ENCODE measurements at regions not wholly inside any gene's neighbourhood (a gene's known extent, or its start where the extent isn't known, plus 50 kb on each side); places are given as distances from the start of the nearest gene placed in this dataset.

GRCh38 chr3:188041895-188042294 is 112.1 kb upstream of the LPP start:
- TF ChIP-seq CTCF (IDR thresholded peaks at IDR 0.05), result no peak
- intact Hi-C loops (cut with DNase I), result loop anchor here in 5 of 10 donors (5.0 to 10.0 kb wide), 5 partner anchors 103 to 913 kb away; partner anchors contain the start of gene BCL6 (in 2 of the 5)
- H3K9me3 ChIP-seq, result no peaks in the 10 kb centered on the region
- WGBS, 2 donors, result 90 to 95% methylated on average over 5 of the region's 5 CpGs
- H3K36me3 ChIP-seq, result no peaks in the 10 kb centered on the region
- no peak for DNase-seq
- no peak overlapping the region for H3K4me3 ChIP-seq
- H3K27me3 ChIP-seq, result no peaks in the 10 kb centered on the region
- peak overlapping the region in 1 of 10 donors; percentile 46 for H3K27ac ChIP-seq
- no peak for ATAC-seq
- H3K4me1 ChIP-seq, result peaks cover 0 to 16% (median 6%) of the 10 kb centered on the region in 9 donors

GRCh38 chr3:188042466-188042865 is 111.5 kb upstream of the LPP start:
- Histone ChIP-seq H3K4me3 (no peak overlapping the region), H3K27me3 (no peaks in the 10 kb centered on the region), H3K27ac (peak overlapping the region in 2 of 10 donors; percentile 6 to 46), H3K36me3 (no peaks in the 10 kb centered on the region), H3K9me3 (no peaks in the 10 kb centered on the region), H3K4me1 (peaks cover 0 to 10% (median under 1%) of the 10 kb centered on the region in 9 donors)
- DNase-seq (no peak), ATAC-seq (peak in 6 of 8 donors; percentile 51 to 70 (median 64))
- 66 to 72% methylated on average over 6 of the region's 6 CpGs for WGBS, 2 donors
- intact Hi-C loops (cut with DNase I), result loop anchor here in 5 of 10 donors (5.0 to 10.0 kb wide), 5 partner anchors 102 to 912 kb away; partner anchors contain the start of gene BCL6 (in 2 of the 5)
- no peak for TF ChIP-seq CTCF (IDR thresholded peaks at IDR 0.05)

- WGBS, 2 donors, result 69 to 70% methylated on average over 2 of the region's 2 CpGs
- Histone ChIP-seq H3K9me3 (no peaks in the 10 kb centered on the region), H3K4me3 (no peak overlapping the region), H3K27me3 (no peaks in the 10 kb centered on the region), H3K27ac (no peak overlapping the region), H3K36me3 (no peaks in the 10 kb centered on the region), H3K4me1 (peaks cover 0 to 8% (median 0%) of the 10 kb centered on the region in 9 donors)
- TF ChIP-seq CTCF (IDR thresholded peaks at IDR 0.05), result no peak
- intact Hi-C loops (cut with DNase I), result loop anchor here in 5 of 10 donors (5.0 to 10.0 kb wide), 5 partner anchors 101 to 911 kb away; partner anchors contain the start of gene BCL6 (in 2 of the 5)
- ATAC-seq (no peak), DNase-seq (no peak)
Observed at GRCh38 chr3:188043891-188044290, 110.1 kb upstream of the LPP start.

GRCh38 chr3:188046561-188047211 is 107.3 kb upstream of the LPP start:
- no peak overlapping the region for H3K4me3 ChIP-seq
- no peak for TF ChIP-seq CTCF (IDR thresholded peaks at IDR 0.05)
- H3K4me1 ChIP-seq, result peaks cover 0 to 20% (median 3%) of the 10 kb centered on the region in 9 donors
- intact Hi-C loops (cut with DNase I), result loop anchor here in 5 of 10 donors (5.0 to 10.0 kb wide), 5 partner anchors 98 to 911 kb away; partner anchors contain the start of gene BCL6 (in 2 of the 5)
- 92 to 96% methylated on average over 2 of the region's 2 CpGs for WGBS, 2 donors
- no peak overlapping the region for H3K27ac ChIP-seq
- no peaks in the 10 kb centered on the region for H3K36me3 ChIP-seq
- ATAC-seq (no peak), DNase-seq (no peak)
- no peaks in the 10 kb centered on the region for H3K9me3 ChIP-seq
- no peaks in the 10 kb centered on the region for H3K27me3 ChIP-seq
